NCI-H82 treated with DMSO at 0.1 percent for 48 hours (cell line): ENCODE measurements at regions not wholly inside any gene's neighbourhood (a gene's known extent, or its start where the extent isn't known, plus 50 kb on each side); places are given as distances from the start of the nearest gene placed in this dataset.
"Not testable (repeated sequence)": the region's sequence is repeated elsewhere in the genome, so short reads cannot be mapped to it uniquely, and the experiment has no call there.

Experiments
- DNase-seq: peaks from one replicate; lab custom pipeline; 2025; ENCODE audit not compliant: unreplicated experiment; lab: John Stamatoyannopoulos, UW

GRCh38 chr9:110086537-110086936 is 121.4 kb downstream of the C9orf152 start:
- DNase-seq: no peak

- no peak for DNase-seq
Observed at GRCh38 chr9:110087605-110088004, 120.4 kb downstream of the C9orf152 start.

GRCh38 chr9:110088099-110088498 is 119.9 kb downstream of the C9orf152 start:
- no peak for DNase-seq

- DNase-seq: no peak
Observed at GRCh38 chr9:110089681-110090370, 118.1 kb downstream of the C9orf152 start.

- DNase-seq: no peak
Observed at GRCh38 chr9:110092792-110093191, 115.2 kb downstream of the C9orf152 start.

- DNase-seq: no peak
Observed at GRCh38 chr9:110093417-110093816, 114.5 kb downstream of the C9orf152 start.

GRCh38 chr9:110093871-110094270 is 114.1 kb downstream of the C9orf152 start:
- DNase-seq: no peak

- DNase-seq: no peak
Observed at GRCh38 chr9:110095161-110095595, 112.8 kb downstream of the C9orf152 start.

- DNase-seq: no peak
Observed at GRCh38 chr9:110095776-110096175, 112.2 kb downstream of the C9orf152 start.

- not testable (repeated sequence) for DNase-seq
Observed at GRCh38 chr9:110096674-110097073, 111.3 kb downstream of the C9orf152 start.

- peak; percentile 49 for DNase-seq
Observed at GRCh38 chr9:110099236-110100095, 108.5 kb downstream of the C9orf152 start.

GRCh38 chr9:110101531-110102161 is 106.3 kb downstream of the C9orf152 start:
- no peak for DNase-seq

GRCh38 chr9:110103257-110103656 is 104.7 kb downstream of the C9orf152 start:
- DNase-seq: no peak

- no peak for DNase-seq
Observed at GRCh38 chr9:110104261-110104809, 103.6 kb downstream of the C9orf152 start.

GRCh38 chr9:110105107-110105506 is 102.9 kb downstream of the C9orf152 start:
- no peak for DNase-seq

- peak; percentile 71 for DNase-seq
Observed at GRCh38 chr9:110106661-110107060, 101.3 kb downstream of the C9orf152 start.

GRCh38 chr9:110109333-110110092 is 98.4 kb downstream of the C9orf152 start:
- no peak for DNase-seq

- no peak for DNase-seq
Observed at GRCh38 chr9:110110154-110110553, 97.8 kb downstream of the C9orf152 start.

GRCh38 chr9:110111868-110112267 is 96.1 kb downstream of the C9orf152 start:
- no peak for DNase-seq

- no peak for DNase-seq
Observed at GRCh38 chr9:110112792-110113191, 95.2 kb downstream of the C9orf152 start.
